Mammary epithelial cell (primary cell): ENCODE measurements at regions not wholly inside any gene's neighbourhood (a gene's known extent, or its start where the extent isn't known, plus 50 kb on each side); places are given as distances from the start of the nearest gene placed in this dataset.

ENCODE experiments used
- EZH2 ChIP-seq: IDR thresholded peaks from 2 replicates; pipeline ENCODE4 v1.6.1; 2012; ENCODE audit warnings: low read length, inconsistent platforms, borderline replicate concordance
- TF ChIP-seq, protein P1 (sequence below), 2 donors: IDR thresholded peaks in 1 of 2; conservative IDR thresholded peaks in 1 of 2; 2 replicates each; pipeline ENCODE4 v1.5.1; 2011 to 2012; ENCODE audit warnings: inconsistent platforms in 2 of 2, low read length in 2 of 2, mild to moderate bottlenecking in 2 of 2, control low read depth in 1 of 2, low read depth in 1 of 2; ENCODE audit not compliant: insufficient read depth in 1 of 2; ENCODE audit errors: extremely low read depth in 1 of 2

GRCh38 chr20:56689852-56690485, 60.9 kb downstream of the TFAP2C start:
- TF ChIP-seq EZH2 = no peak
- TF ChIP-seq, protein P1, sequence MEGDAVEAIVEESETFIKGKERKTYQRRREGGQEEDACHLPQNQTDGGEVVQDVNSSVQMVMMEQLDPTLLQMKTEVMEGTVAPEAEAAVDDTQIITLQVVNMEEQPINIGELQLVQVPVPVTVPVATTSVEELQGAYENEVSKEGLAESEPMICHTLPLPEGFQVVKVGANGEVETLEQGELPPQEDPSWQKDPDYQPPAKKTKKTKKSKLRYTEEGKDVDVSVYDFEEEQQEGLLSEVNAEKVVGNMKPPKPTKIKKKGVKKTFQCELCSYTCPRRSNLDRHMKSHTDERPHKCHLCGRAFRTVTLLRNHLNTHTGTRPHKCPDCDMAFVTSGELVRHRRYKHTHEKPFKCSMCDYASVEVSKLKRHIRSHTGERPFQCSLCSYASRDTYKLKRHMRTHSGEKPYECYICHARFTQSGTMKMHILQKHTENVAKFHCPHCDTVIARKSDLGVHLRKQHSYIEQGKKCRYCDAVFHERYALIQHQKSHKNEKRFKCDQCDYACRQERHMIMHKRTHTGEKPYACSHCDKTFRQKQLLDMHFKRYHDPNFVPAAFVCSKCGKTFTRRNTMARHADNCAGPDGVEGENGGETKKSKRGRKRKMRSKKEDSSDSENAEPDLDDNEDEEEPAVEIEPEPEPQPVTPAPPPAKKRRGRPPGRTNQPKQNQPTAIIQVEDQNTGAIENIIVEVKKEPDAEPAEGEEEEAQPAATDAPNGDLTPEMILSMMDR (conservative IDR thresholded peaks at IDR 0.05 in 1 of 2, IDR thresholded peaks at IDR 0.05 in 1 of 2; ENCODE audit: extremely low read depth in 1 of 2, insufficient read depth in 1 of 2, low read depth in 1 of 2, low read length in 2 of 2) = no peak
